K562 (cell line): ENCODE measurements at regions not wholly inside any gene's neighbourhood (a gene's known extent, or its start where the extent isn't known, plus 50 kb on each side); places are given as distances from the start of the nearest gene placed in this dataset.

ENCODE experiments used
- ATAC-seq: fragments of 200-7000 bp; cut with Tn5 transposase; 3 replicates; pipeline ENCODE4 v1.9.1; 2020; ENCODE audit warnings: moderate library complexity
- BruUV-seq: library from RNA; stranded (reverse); fragments of 400-500 nt; replicated peaks from 2 replicates; lab custom pipeline; 2021; lab: Mats Ljungman, UMichigan
- CTCF ChIA-PET: fragments of 300-600 bp; formaldehyde crosslinking; extraction: SDS; loops from one replicate; lab custom pipeline; 2021; ENCODE audit warnings: low intra/inter-chr PET ratio; lab: Yijun Ruan, JAX
- POLR2A ChIA-PET: fragments of 300-600, 350-650 bp; sonication (Branson Sonifier 250); formaldehyde crosslinking; extraction: SDS; loops from one replicate; lab custom pipeline; 2021; ENCODE audit warnings: antibody characterized with exemption, inconsistent platforms; lab: Yijun Ruan, JAX
- DNase-seq, 4 experiments: peaks; one replicate each; pipeline versions ENCODE4 v3.0.0 to v3.0.0-alpha.2; 2011 to 2018; ENCODE audit warnings: low spot score in 3 of 4, mixed read lengths in 3 of 4; ENCODE audit errors: extremely low read depth in 1 of 4
- FAIRE-seq: peaks from 2 replicates; lab custom pipeline; 2011; peaks lifted over from hg19 to GRCh38; lab: Jason Lieb, UNC
- H2AFZ ChIP-seq: 2 replicates; pipeline ENCODE4 v1.6.0; 2011; ENCODE audit warnings: low read depth, low read length, control low read depth, inconsistent platforms
- H3K27ac ChIP-seq: fragments of 200-600 bp; 3 replicates; pipeline ENCODE4 v1.8.0; 2011; ENCODE audit warnings: low read depth, mild to moderate bottlenecking, control low read depth, inconsistent platforms, low read length, moderate library complexity, mixed read lengths; ENCODE audit errors: extremely low read depth
- H3K27me3 ChIP-seq, 2 experiments: fragments of 300-600 bp in 1 of 2; 2 replicates in 1 of 2; 3 replicates in 1 of 2; pipeline versions ENCODE4 v1.6.0 to v1.8.0; 2011; ENCODE audit warnings: inconsistent platforms in 2 of 2, low read length in 2 of 2, mild to moderate bottlenecking in 1 of 2, mixed read lengths in 1 of 2, moderate library complexity in 1 of 2; ENCODE audit not compliant: control insufficient read depth in 2 of 2, insufficient read depth in 2 of 2
- H3K36me3 ChIP-seq: fragments of 300-600 bp; 3 replicates; pipeline ENCODE4 v1.8.0; 2011; ENCODE audit warnings: mild to moderate bottlenecking, low read length, inconsistent platforms; ENCODE audit not compliant: control insufficient read depth, insufficient read depth
- H3K4me1 ChIP-seq, 2 experiments: fragments of 200-600 bp in 1 of 2; replicated peaks in 1 of 2; 2 replicates in 1 of 2; 3 replicates in 1 of 2; pipeline versions ENCODE4 v1.5.1 to v1.8.0; 2011; ENCODE audit warnings: inconsistent platforms in 2 of 2, low read length in 2 of 2, mild to moderate bottlenecking in 1 of 2, mixed read lengths in 1 of 2, moderate library complexity in 1 of 2; ENCODE audit not compliant: control insufficient read depth in 2 of 2, insufficient read depth in 2 of 2
- H3K4me2 ChIP-seq: 2 replicates; pipeline ENCODE4 v1.6.1; 2011; ENCODE audit warnings: low read length, control low read depth, inconsistent platforms, mixed read lengths; ENCODE audit not compliant: insufficient read depth
- H3K4me3 ChIP-seq: fragments of 200-600 bp; sonication (generic), shearing (Covaris generic); 2 replicates; pipeline ENCODE4 v1.5.1; 2016; ENCODE audit warnings: control low read depth, inconsistent platforms
- H3K79me2 ChIP-seq: fragments of 200-600 bp; 3 replicates; pipeline ENCODE4 v1.8.0; 2011; ENCODE audit warnings: low read length, inconsistent platforms; ENCODE audit not compliant: control insufficient read depth, insufficient read depth
- H3K9ac ChIP-seq, 2 experiments: 2 replicates each; pipeline versions ENCODE4 v1.6.0 to v1.6.1; 2011; ENCODE audit warnings: low read depth in 2 of 2, low read length in 2 of 2, control low read depth in 1 of 2, inconsistent platforms in 1 of 2, mild to moderate bottlenecking in 1 of 2, mixed read lengths in 1 of 2; ENCODE audit not compliant: insufficient read depth in 1 of 2
- H3K9me1 ChIP-seq: one replicate; pipeline ENCODE4 v1.6.0; 2011; ENCODE audit warnings: inconsistent platforms, mild to moderate bottlenecking, low read length, moderate library complexity; ENCODE audit not compliant: control insufficient read depth, insufficient read depth
- H3K9me3 ChIP-seq: replicated peaks from 2 replicates; pipeline ENCODE4 v1.5.1; 2011; ENCODE audit warnings: low read depth, low read length, inconsistent platforms; ENCODE audit not compliant: control insufficient read depth, insufficient read depth
- H4K20me1 ChIP-seq: replicated peaks from 2 replicates; pipeline ENCODE4 v1.6.1; 2011; ENCODE audit warnings: low read length, inconsistent platforms, mixed read lengths; ENCODE audit not compliant: control insufficient read depth, insufficient read depth
- CSDE1 ChIP-seq, 2 experiments: fragments of 450-650 bp; IDR thresholded peaks; 2 replicates each; pipeline ENCODE4 v1.6.1; 2016; ENCODE audit warnings: mild to moderate bottlenecking in 1 of 2
- DDX20 ChIP-seq: fragments of 450-650 bp; IDR thresholded peaks from 2 replicates; pipeline ENCODE4 v1.6.1; 2016; ENCODE audit warnings: missing genetic modification characterization, low read depth, mild to moderate bottlenecking, missing compliant biosample characterization, moderate library complexity
- ETV1 ChIP-seq: fragments of 450-650 bp; conservative IDR thresholded peaks from 2 replicates; pipeline ENCODE4 v1.6.1; 2016; ENCODE audit warnings: missing genetic modification characterization, control low read depth, low read depth, missing compliant biosample characterization
- FIP1L1 ChIP-seq: fragments of 200-400 bp; formaldehyde crosslinking; IDR thresholded peaks from 2 replicates; pipeline ENCODE4 v1.6.1; 2018; ENCODE audit warnings: mild to moderate bottlenecking, low read depth, low read length; ENCODE audit not compliant: poor library complexity, severe bottlenecking
- HDAC6 ChIP-seq: IDR thresholded peaks from 2 replicates; pipeline ENCODE4 v1.6.1; 2012; ENCODE audit warnings: low read depth, mild to moderate bottlenecking, control low read depth, inconsistent platforms, low read length, moderate library complexity
- HDAC8 ChIP-seq: fragments of 450-650 bp; IDR thresholded peaks from 2 replicates; pipeline ENCODE4 v1.6.1; 2016; ENCODE audit warnings: mild to moderate bottlenecking, missing genetic modification characterization, moderate library complexity, missing compliant biosample characterization
- KAT2B ChIP-seq: IDR thresholded peaks from one replicate; pipeline ENCODE4 v1.6.1; 2012; ENCODE audit warnings: low read depth, mild to moderate bottlenecking, control low read depth, inconsistent platforms, low read length, moderate library complexity
- KDM1A ChIP-seq, 2 experiments: fragments of 450-650 bp; IDR thresholded peaks; 2 replicates each; pipeline ENCODE4 v1.6.1; 2016; ENCODE audit warnings: mild to moderate bottlenecking in 2 of 2
- MBD2 ChIP-seq: sonication (generic); IDR thresholded peaks from 2 replicates; pipeline ENCODE4 v1.6.1; 2016; ENCODE audit warnings: low read depth, borderline replicate concordance
- PML ChIP-seq: IDR thresholded peaks from 2 replicates; pipeline ENCODE4 v1.6.1; 2012; ENCODE audit warnings: low read length, inconsistent platforms
- POLR2H ChIP-seq: IDR thresholded peaks from 2 replicates; pipeline ENCODE4 v1.6.1; 2016; ENCODE audit warnings: missing genetic modification characterization, low read depth, mild to moderate bottlenecking, control low read depth, missing compliant biosample characterization, moderate library complexity
- POLR3A ChIP-seq: IDR thresholded peaks from 2 replicates; pipeline ENCODE4 v1.6.1; 2011; ENCODE audit warnings: borderline replicate concordance, mild to moderate bottlenecking, moderate library complexity; ENCODE audit not compliant: insufficient read length, insufficient read depth; ENCODE audit errors: extremely low read depth
- SMC3 ChIP-seq: conservative IDR thresholded peaks from 2 replicates; pipeline ENCODE4 v1.6.1; 2011; ENCODE audit warnings: low read depth, low read length, improper control_type of control experiment; ENCODE audit not compliant: insufficient read depth
- TGIF2 ChIP-seq: sonication (generic); formaldehyde crosslinking; IDR thresholded peaks from 2 replicates; pipeline ENCODE4 v1.8.1; 2022; ENCODE audit warnings: mild to moderate bottlenecking, missing genetic modification reagents, moderate library complexity
- WHSC1 ChIP-seq: IDR thresholded peaks from one replicate; pipeline ENCODE4 v1.6.1; 2012; ENCODE audit warnings: low read length, control low read depth, inconsistent platforms
- ZNF175 ChIP-seq: fragments of 200-800 bp; sonication (Bioruptor generic); IDR thresholded peaks from 2 replicates; pipeline ENCODE4 v1.6.1; 2016; ENCODE audit warnings: low read depth, mild to moderate bottlenecking, missing genetic modification characterization, missing compliant biosample characterization
- ZNF232 ChIP-seq: sonication (generic); formaldehyde crosslinking; IDR thresholded peaks from 2 replicates; pipeline ENCODE4 v1.8.0; 2022; ENCODE audit warnings: mild to moderate bottlenecking, missing genetic modification reagents
- WGBS: fragments of 100-300 bp; shearing (Covaris generic); methylation state at CpG from one replicate; pipeline ENCODE4 v1.1.6; 2016; ENCODE audit warnings: low coverage, mixed read lengths; ENCODE audit not compliant: insufficient coverage; ENCODE audit errors: missing lambda C conversion rate; 5-methylcytosine and 5-hydroxymethylcytosine counted together
- in situ Hi-C: fragments of 300-500 bp; cut with MboI; formaldehyde crosslinking; loops from 4 replicates; pipeline ENCODE4 v1.15.0; 2018; ENCODE audit warnings: inconsistent platforms, mixed read lengths
- intact Hi-C: fragments of 100-400 bp; cut with micrococcal nuclease; formaldehyde crosslinking; loops from 2 replicates; pipeline ENCODE4 v1.14.2; 2022
- TF ChIP-seq, protein P1 (sequence below): fragments of 200-800 bp; sonication (Bioruptor generic); IDR thresholded peaks from 2 replicates; pipeline ENCODE4 v1.6.1; 2017; ENCODE audit warnings: missing genetic modification characterization, missing compliant biosample characterization
- TF ChIP-seq, protein P2 (sequence below): sonication (generic); formaldehyde crosslinking; IDR thresholded peaks from 2 replicates; pipeline ENCODE4 v1.8.0; 2023; ENCODE audit warnings: mild to moderate bottlenecking, missing genetic modification reagents
- TF ChIP-seq, protein P3 (sequence below): fragments of 250-450 bp; sonication (Bioruptor Pico); IDR thresholded peaks from 2 replicates; pipeline ENCODE4 v1.8.0; 2022; ENCODE audit warnings: inconsistent platforms

DNA sequence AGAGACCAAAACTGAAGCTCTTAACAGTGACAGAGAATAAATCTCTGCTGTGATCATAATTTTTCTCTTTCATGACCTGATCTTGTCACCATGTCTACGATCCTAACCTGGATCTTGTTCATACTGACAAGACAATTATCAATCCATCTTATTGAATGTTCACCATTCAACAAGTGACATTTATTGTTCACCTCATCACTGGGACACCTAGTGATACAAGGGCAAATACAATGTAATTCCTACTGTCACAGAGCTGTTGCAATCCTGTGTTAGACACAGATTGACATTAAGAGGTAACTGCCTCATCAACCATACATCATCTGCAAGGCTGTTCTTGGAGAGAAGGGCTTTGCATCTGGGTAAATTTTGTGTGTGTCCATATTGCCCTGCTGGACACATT lies 942.4 kb upstream of the PRR20A start (continued):
- no peak for TF ChIP-seq TGIF2 (CRISPR knock-in tag)
- TF ChIP-seq PML = no peak
- no peak for TF ChIP-seq ZNF175
- no peak for TF ChIP-seq POLR3A
- no peak for TF ChIP-seq POLR2H (tag)

DNA sequence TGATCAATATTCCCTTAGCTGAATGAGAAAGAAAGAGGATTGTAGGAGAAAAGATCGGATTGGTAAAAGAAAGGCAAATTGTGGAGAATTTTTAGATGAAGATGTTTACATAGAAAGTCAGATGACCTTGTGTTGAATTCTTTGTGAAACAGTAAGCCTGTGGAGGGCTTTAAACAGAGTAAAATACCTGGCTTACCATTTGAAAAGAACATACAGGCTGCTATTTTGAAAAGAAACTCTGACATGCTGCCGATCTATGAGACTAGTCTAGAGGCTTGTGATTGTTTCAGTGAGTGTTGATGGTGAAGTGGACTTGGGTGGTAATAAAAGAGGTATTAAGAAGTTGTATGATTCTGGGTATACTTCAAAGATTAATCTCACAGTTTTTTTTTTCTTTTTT lies 938.9 kb upstream of the PRR20A start:
- ChIA-PET POLR2A (no interaction called here), CTCF (no interaction called here)
- no TSS peak for BruUV-seq
- H3K27ac ChIP-seq = no peak overlapping the region
- DNase-seq (no peak), ATAC-seq (no peak), FAIRE-seq (no peak)
- H3K4me3 ChIP-seq = no peak overlapping the region
- intact Hi-C loops = no loop called here
- WGBS = 5% methylated on average over 2 of the region's 2 CpGs
- H4K20me1 ChIP-seq = no peaks in the 10 kb centered on the region
- no peaks in the 10 kb centered on the region for H3K27me3 ChIP-seq
- no peaks in the 10 kb centered on the region for H3K4me1 ChIP-seq
- no peaks in the 10 kb centered on the region for H3K36me3 ChIP-seq
- H3K9me1 ChIP-seq = no peaks in the 10 kb centered on the region
- H2AFZ ChIP-seq = no peak overlapping the region
- H3K9ac ChIP-seq = no peak overlapping the region
- H3K4me2 ChIP-seq = no peak overlapping the region
- in situ Hi-C loops = no loop called here
- no peaks in the 10 kb centered on the region for H3K9me3 ChIP-seq
- H3K79me2 ChIP-seq = no peaks in the 10 kb centered on the region
- TF ChIP-seq HDAC8 (tag) (no peak), WHSC1 (no peak), ETV1 (tag) (no peak), KAT2B (no peak), CSDE1 (IDR thresholded peaks at IDR 0.05) (no peak), HDAC6 (no peak), ZNF232 (CRISPR knock-in tag) (no peak), MBD2 (no peak), FIP1L1 (no peak), SMC3 (no peak), DDX20 (no peak), KDM1A (IDR thresholded peaks at IDR 0.05) (no peak)
- TF ChIP-seq, protein P1, sequence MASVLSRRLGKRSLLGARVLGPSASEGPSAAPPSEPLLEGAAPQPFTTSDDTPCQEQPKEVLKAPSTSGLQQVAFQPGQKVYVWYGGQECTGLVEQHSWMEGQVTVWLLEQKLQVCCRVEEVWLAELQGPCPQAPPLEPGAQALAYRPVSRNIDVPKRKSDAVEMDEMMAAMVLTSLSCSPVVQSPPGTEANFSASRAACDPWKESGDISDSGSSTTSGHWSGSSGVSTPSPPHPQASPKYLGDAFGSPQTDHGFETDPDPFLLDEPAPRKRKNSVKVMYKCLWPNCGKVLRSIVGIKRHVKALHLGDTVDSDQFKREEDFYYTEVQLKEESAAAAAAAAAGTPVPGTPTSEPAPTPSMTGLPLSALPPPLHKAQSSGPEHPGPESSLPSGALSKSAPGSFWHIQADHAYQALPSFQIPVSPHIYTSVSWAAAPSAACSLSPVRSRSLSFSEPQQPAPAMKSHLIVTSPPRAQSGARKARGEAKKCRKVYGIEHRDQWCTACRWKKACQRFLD = no peak
- TF ChIP-seq, protein P2, sequence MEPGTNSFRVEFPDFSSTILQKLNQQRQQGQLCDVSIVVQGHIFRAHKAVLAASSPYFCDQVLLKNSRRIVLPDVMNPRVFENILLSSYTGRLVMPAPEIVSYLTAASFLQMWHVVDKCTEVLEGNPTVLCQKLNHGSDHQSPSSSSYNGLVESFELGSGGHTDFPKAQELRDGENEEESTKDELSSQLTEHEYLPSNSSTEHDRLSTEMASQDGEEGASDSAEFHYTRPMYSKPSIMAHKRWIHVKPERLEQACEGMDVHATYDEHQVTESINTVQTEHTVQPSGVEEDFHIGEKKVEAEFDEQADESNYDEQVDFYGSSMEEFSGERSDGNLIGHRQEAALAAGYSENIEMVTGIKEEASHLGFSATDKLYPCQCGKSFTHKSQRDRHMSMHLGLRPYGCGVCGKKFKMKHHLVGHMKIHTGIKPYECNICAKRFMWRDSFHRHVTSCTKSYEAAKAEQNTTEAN (CRISPR knock-in tag) = no peak
- TF ChIP-seq, protein P3, sequence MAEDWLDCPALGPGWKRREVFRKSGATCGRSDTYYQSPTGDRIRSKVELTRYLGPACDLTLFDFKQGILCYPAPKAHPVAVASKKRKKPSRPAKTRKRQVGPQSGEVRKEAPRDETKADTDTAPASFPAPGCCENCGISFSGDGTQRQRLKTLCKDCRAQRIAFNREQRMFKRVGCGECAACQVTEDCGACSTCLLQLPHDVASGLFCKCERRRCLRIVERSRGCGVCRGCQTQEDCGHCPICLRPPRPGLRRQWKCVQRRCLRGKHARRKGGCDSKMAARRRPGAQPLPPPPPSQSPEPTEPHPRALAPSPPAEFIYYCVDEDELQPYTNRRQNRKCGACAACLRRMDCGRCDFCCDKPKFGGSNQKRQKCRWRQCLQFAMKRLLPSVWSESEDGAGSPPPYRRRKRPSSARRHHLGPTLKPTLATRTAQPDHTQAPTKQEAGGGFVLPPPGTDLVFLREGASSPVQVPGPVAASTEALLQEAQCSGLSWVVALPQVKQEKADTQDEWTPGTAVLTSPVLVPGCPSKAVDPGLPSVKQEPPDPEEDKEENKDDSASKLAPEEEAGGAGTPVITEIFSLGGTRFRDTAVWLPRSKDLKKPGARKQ (CRISPR knock-in tag) = no peak
